KOPT-K1 (cell line): ENCODE measurements at regions not wholly inside any gene's neighbourhood (a gene's known extent, or its start where the extent isn't known, plus 50 kb on each side); places are given as distances from the start of the nearest gene placed in this dataset.

Experiments
- H3K27ac ChIP-seq: fragments of 200-600 bp; sonication (generic); 2 replicates; pipeline ENCODE4 v1.5.1; 2016; ENCODE audit warnings: antibody characterized with exemption, mild to moderate bottlenecking, low read depth, low read length; ENCODE audit not compliant: poor library complexity, severe bottlenecking
- H3K36me3 ChIP-seq: fragments of 200-600 bp; sonication (generic); 2 replicates; pipeline ENCODE4 v1.5.1; 2017; ENCODE audit warnings: antibody characterized with exemption, mild to moderate bottlenecking, low read length, moderate library complexity; ENCODE audit not compliant: insufficient read depth
- H3K9me3 ChIP-seq: fragments of 200-600 bp; sonication (generic); 2 replicates; pipeline ENCODE4 v1.5.1; 2017; ENCODE audit warnings: antibody characterized with exemption, low read length, mild to moderate bottlenecking; ENCODE audit not compliant: insufficient read depth, poor library complexity, severe bottlenecking

- Histone ChIP-seq H3K9me3 (no peaks in the 10 kb centered on the region), H3K27ac (no peak overlapping the region), H3K36me3 (no peaks in the 10 kb centered on the region)
These were observed 50.9 kb downstream of the DISP1 start for GRCh38 chr1:222865718-222866117.

GRCh38 chr1:222867316-222867715 is 52.5 kb downstream of the DISP1 start:
- Histone ChIP-seq H3K36me3 (no peaks in the 10 kb centered on the region), H3K9me3 (no peaks in the 10 kb centered on the region), H3K27ac (no peak overlapping the region)

GRCh38 chr1:222876182-222876581 is 61.3 kb downstream of the DISP1 start:
- Histone ChIP-seq H3K36me3 (no peaks in the 10 kb centered on the region), H3K9me3 (no peaks in the 10 kb centered on the region), H3K27ac (no peak overlapping the region)

DNA sequence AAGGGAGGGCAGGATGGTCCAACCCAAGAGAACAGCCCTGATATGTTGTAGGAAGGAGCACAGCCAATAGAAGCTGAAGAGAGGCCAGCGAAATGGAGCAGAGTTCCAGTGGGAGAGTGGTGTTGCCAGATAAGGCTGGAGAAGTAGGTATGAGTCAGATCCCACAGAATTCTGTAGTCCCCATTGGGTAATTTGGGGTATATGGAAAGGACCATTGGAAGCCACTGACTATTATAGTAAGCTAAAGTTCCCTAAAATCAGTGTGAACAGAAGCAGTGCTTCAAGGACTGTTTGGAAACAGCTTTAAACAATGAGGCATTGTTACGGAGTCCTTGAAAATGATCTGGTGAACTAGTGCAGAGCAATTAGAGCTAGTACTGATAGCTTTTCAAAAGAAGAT is 63.0 kb downstream of the DISP1 start:
- Histone ChIP-seq H3K9me3 (no peaks in the 10 kb centered on the region), H3K27ac (no peak overlapping the region), H3K36me3 (no peaks in the 10 kb centered on the region)

- no peak overlapping the region for H3K27ac ChIP-seq
These were observed 65.7 kb downstream of the DISP1 start for GRCh38 chr1:222880587-222880986.

GRCh38 chr1:222886194-222886854 is 71.5 kb downstream of the DISP1 start:
- no peaks in the 10 kb centered on the region for H3K9me3 ChIP-seq
- no peak overlapping the region for H3K27ac ChIP-seq
- H3K36me3 ChIP-seq, result no peaks in the 10 kb centered on the region

More at GRCh38 chr1:222880587-222880986, 65.7 kb downstream of the DISP1 start:
- no peaks in the 10 kb centered on the region for H3K9me3 ChIP-seq
- no peaks in the 10 kb centered on the region for H3K36me3 ChIP-seq

DNA sequence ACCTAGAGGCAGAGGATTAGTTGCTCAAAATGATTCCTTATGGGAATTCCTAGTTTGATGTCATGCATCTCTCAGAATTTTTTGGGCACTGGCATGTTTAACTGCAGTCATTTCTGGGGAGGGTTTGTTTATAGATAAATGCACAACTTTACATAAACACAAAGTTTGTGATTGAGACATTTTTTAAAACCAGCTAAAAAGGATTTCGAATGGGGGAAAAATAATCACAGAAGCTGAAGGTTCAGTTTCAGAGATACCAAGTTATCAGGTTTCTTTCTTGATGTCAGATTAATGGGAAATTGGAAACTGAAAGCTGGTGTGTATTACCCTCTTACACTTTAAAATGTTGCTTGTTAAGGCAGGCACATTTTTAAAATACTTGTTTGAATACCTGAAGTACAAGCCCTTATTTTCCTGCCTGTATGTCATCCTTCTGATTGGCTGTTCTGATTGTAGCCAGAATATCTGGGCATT is 72.1 kb downstream of the DISP1 start:
- no peaks in the 10 kb centered on the region for H3K36me3 ChIP-seq
- H3K27ac ChIP-seq, result no peak overlapping the region
- no peaks in the 10 kb centered on the region for H3K9me3 ChIP-seq

- Histone ChIP-seq H3K9me3 (peaks cover 9% of the 10 kb centered on the region), H3K36me3 (no peaks in the 10 kb centered on the region), H3K27ac (no peak overlapping the region)
These were observed 74.6 kb downstream of the DISP1 start for GRCh38 chr1:222889440-222889839.

DNA sequence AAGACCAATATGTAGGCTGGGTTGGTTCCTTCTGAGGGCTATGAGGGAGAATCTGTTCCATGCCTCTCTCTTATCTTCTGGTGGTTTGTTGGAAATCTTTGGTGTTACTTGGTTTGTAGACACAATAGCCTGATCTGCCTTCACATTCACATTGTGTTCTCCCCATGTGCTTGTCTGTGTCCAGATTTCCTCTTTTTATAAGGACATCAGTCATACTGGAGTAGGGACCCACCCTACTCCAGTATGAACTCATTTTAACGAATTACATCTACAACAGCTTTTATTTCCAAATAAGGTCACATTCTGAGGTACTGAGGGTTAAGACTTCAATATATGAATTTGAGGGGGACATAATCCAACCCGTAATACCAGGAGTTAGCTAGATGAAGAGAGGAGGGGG is 75.9 kb downstream of the DISP1 start:
- peaks cover 9% of the 10 kb centered on the region for H3K9me3 ChIP-seq
- H3K27ac ChIP-seq, result no peak overlapping the region

DNA sequence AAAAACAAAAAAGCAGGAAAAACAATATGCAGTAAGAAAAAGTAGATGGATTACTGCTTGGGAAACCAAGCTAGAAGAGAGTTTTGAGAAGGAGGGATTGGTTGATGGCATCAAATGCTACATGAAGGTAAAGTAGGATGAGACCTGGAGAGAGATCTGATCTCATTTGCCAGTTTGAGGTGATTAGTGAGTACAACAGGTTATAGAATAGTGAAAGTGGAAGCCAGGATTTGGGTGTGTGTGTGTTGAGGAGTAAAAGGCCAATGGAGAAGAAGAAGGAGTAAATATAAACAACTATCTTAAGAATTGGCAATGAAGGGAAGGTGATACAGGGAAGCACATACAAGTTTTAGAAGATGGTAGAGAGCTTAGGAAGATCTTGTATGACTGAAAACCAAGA is 76.7 kb downstream of the DISP1 start:
- Histone ChIP-seq H3K9me3 (peaks cover 9% of the 10 kb centered on the region), H3K27ac (no peak overlapping the region), H3K36me3 (no peaks in the 10 kb centered on the region)

More for the DNA sequence above, 75.9 kb downstream of the DISP1 start:
- no peaks in the 10 kb centered on the region for H3K36me3 ChIP-seq

- Histone ChIP-seq H3K27ac (no peak overlapping the region), H3K36me3 (no peaks in the 10 kb centered on the region), H3K9me3 (peaks cover 9% of the 10 kb centered on the region)
These were observed 77.4 kb downstream of the DISP1 start for GRCh38 chr1:222892137-222892769.

DNA sequence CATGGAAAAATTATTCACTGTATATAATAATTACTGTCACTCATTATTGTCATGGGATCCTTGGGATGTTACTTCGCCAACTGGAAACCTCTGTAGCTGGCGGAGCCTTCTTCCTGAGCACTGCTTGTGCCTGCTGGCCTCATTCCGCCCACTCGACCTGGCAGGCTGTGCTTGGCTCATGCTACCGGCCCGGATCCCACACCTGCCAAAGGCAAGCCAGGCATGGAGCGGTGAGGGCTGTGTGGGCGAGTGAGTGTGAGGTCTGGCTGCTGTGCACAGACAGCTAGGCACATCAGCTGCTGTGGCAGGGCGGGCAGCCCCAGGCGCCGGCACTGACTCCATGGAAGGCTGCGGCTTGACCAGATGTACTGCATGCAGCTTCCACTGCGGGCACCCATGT is 78.4 kb downstream of the DISP1 start:
- H3K9me3 ChIP-seq, result peaks cover 9% of the 10 kb centered on the region
- no peaks in the 10 kb centered on the region for H3K36me3 ChIP-seq
- no peak overlapping the region for H3K27ac ChIP-seq

DNA sequence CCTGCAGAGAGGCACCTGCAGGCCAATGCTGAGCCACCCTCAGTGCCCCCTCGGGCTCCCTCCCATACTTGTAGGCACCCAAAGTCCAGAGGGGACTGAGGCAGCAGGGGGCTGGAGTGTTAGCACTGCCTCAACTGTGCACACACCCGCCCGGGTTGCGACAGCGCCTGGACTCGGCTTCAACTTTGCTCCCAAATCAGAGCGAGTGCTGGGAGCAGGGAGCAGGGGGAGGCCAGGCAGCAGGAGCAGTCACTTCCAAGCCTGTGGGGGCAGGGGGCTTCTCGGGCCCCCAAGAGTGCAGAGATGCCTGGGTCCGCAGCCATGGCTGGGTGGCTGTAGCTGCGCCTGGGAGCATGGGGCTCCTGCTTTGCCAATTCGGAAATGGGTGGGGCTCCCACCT is 79.5 kb downstream of the DISP1 start:
- Histone ChIP-seq H3K27ac (no peak overlapping the region), H3K36me3 (no peaks in the 10 kb centered on the region), H3K9me3 (peaks cover 9% of the 10 kb centered on the region)

GRCh38 chr1:222896630-222897526 is 82.0 kb downstream of the DISP1 start:
- Histone ChIP-seq H3K36me3 (no peaks in the 10 kb centered on the region), H3K27ac (peak overlapping the region; percentile 59), H3K9me3 (peaks cover 9% of the 10 kb centered on the region)

GRCh38 chr1:222897527-222898190 is 82.8 kb downstream of the DISP1 start:
- H3K36me3 ChIP-seq, result no peaks in the 10 kb centered on the region
- peaks cover 9% of the 10 kb centered on the region for H3K9me3 ChIP-seq
- H3K27ac ChIP-seq, result peak overlapping the region; percentile 59
